ENCODE measurements at regions not wholly inside any gene's neighbourhood (a gene's known extent, or its start where the extent isn't known, plus 50 kb on each side); places are given as distances from the start of the nearest gene placed in this dataset.

DNA sequence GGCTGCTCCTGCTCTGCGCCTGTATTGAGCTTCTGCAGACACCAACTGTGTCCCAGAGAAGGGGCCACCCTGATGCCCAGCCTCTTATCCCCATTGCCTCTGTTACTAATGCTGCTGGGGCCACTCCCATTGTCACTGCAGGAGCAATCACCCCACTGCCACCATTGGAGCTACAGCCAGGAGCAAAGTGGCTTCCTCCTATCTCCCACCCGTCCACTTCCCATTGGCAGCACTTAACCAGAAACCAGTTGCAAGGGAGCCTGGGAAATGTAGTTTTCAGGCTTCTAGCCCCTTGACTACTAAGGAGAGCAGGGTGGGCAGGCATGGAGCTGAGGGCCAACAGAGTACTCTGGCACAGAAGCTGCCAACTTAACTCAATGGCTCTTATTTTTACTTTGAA lies 55.9 kb upstream of the KLF13 start:
- intact Hi-C loops (cut with micrococcal nuclease; ENCODE audit: unreplicated experiment) (no loop called here), in situ Hi-C loops (cut with HindIII; ENCODE audit: low pct_unique_long_range_greater_than_20kb, low sequenced_read_pairs) (no loop called here)
- ATAC-seq = no peak
- Histone ChIP-seq H3K27ac (ENCODE audit: low read length) (no peak overlapping the region), H3K9me3 (ENCODE audit: control insufficient read depth, insufficient read depth, low read depth, low read length) (no peaks in the 10 kb centered on the region), H3K27me3 (ENCODE audit: control insufficient read depth, insufficient read depth, low read length) (no peaks in the 10 kb centered on the region), H3K4me1 (ENCODE audit: control insufficient read depth, insufficient read depth, low read length) (peaks cover 6% of the 10 kb centered on the region), H3K4me3 (ENCODE audit: low read depth in 2 of 2, low read length in 2 of 2) (no peak overlapping the region), H3K36me3 (ENCODE audit: control insufficient read depth, insufficient read depth, low read length) (no peaks in the 10 kb centered on the region)
- no peak for TF ChIP-seq TCF7L2 (IDR thresholded peaks at IDR 0.05; ENCODE audit: low read depth, low read length)
- TF ChIP-seq, protein P1, sequence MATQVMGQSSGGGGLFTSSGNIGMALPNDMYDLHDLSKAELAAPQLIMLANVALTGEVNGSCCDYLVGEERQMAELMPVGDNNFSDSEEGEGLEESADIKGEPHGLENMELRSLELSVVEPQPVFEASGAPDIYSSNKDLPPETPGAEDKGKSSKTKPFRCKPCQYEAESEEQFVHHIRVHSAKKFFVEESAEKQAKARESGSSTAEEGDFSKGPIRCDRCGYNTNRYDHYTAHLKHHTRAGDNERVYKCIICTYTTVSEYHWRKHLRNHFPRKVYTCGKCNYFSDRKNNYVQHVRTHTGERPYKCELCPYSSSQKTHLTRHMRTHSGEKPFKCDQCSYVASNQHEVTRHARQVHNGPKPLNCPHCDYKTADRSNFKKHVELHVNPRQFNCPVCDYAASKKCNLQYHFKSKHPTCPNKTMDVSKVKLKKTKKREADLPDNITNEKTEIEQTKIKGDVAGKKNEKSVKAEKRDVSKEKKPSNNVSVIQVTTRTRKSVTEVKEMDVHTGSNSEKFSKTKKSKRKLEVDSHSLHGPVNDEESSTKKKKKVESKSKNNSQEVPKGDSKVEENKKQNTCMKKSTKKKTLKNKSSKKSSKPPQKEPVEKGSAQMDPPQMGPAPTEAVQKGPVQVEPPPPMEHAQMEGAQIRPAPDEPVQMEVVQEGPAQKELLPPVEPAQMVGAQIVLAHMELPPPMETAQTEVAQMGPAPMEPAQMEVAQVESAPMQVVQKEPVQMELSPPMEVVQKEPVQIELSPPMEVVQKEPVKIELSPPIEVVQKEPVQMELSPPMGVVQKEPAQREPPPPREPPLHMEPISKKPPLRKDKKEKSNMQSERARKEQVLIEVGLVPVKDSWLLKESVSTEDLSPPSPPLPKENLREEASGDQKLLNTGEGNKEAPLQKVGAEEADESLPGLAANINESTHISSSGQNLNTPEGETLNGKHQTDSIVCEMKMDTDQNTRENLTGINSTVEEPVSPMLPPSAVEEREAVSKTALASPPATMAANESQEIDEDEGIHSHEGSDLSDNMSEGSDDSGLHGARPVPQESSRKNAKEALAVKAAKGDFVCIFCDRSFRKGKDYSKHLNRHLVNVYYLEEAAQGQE (IDR thresholded peaks at IDR 0.05; ENCODE audit: insufficient read depth in 1 of 2, low read depth in 2 of 2, low read length in 1 of 2) = no peak
- TF ChIP-seq SIN3A (IDR thresholded peaks at IDR 0.05; ENCODE audit: borderline replicate concordance, insufficient read depth, low read depth, low read length) = no peak
- no peak for TF ChIP-seq POLR2AphosphoS5 (IDR thresholded peaks at IDR 0.05; ENCODE audit: low read depth, low read length)
- TF ChIP-seq, protein P2, sequence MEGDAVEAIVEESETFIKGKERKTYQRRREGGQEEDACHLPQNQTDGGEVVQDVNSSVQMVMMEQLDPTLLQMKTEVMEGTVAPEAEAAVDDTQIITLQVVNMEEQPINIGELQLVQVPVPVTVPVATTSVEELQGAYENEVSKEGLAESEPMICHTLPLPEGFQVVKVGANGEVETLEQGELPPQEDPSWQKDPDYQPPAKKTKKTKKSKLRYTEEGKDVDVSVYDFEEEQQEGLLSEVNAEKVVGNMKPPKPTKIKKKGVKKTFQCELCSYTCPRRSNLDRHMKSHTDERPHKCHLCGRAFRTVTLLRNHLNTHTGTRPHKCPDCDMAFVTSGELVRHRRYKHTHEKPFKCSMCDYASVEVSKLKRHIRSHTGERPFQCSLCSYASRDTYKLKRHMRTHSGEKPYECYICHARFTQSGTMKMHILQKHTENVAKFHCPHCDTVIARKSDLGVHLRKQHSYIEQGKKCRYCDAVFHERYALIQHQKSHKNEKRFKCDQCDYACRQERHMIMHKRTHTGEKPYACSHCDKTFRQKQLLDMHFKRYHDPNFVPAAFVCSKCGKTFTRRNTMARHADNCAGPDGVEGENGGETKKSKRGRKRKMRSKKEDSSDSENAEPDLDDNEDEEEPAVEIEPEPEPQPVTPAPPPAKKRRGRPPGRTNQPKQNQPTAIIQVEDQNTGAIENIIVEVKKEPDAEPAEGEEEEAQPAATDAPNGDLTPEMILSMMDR (IDR thresholded peaks at IDR 0.05) = no peak
- ChIA-PET POLR2A (no interaction called here), CTCF (no interaction called here)
- DNase-seq (ENCODE audit: low read depth, low spot score) = no peak
- BruUV-seq (replicated peaks) = no TSS peak

DNA sequence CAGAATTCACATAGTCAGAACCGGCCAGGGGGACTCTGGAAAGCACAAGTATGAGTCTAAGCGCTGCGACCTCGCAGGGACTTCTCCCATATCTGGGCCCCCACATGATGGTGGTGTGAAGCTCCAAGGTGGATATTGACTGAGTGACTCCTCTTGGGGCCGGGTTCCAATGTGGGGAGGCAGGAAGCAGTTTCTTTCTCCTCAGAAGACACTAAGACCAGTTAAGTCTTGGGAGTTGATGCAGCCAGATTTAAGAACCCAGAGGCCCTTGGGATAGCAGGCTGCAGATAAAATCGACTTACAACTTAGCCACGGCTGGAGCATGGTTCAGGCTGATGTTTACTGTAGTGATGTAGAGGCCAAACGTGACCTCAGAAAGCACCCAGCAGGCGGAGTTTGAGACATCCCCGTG lies 55.4 kb upstream of the KLF13 start:
- no peaks in the 10 kb centered on the region for H3K36me3 ChIP-seq (ENCODE audit: control insufficient read depth, insufficient read depth, low read length)
- no peak overlapping the region for H3K4me3 ChIP-seq (ENCODE audit: low read depth in 2 of 2, low read length in 2 of 2)
- no peaks in the 10 kb centered on the region for H3K9me3 ChIP-seq (ENCODE audit: control insufficient read depth, insufficient read depth, low read depth, low read length)
- POLR2A ChIA-PET = no interaction called here
- no peak overlapping the region for H3K27ac ChIP-seq (ENCODE audit: low read length)
- ATAC-seq (no peak), DNase-seq (ENCODE audit: low read depth, low spot score) (no peak)
- in situ Hi-C loops (cut with HindIII; ENCODE audit: low pct_unique_long_range_greater_than_20kb, low sequenced_read_pairs) (no loop called here), intact Hi-C loops (cut with micrococcal nuclease; ENCODE audit: unreplicated experiment) (no loop called here)
- no TSS peak for BruUV-seq (replicated peaks)
- no peaks in the 10 kb centered on the region for H3K27me3 ChIP-seq (ENCODE audit: control insufficient read depth, insufficient read depth, low read length)
- TF ChIP-seq, protein P2 (IDR thresholded peaks at IDR 0.05) = no peak
- no peak for TF ChIP-seq TCF7L2 (IDR thresholded peaks at IDR 0.05; ENCODE audit: low read depth, low read length)
- no peak for TF ChIP-seq SIN3A (IDR thresholded peaks at IDR 0.05; ENCODE audit: borderline replicate concordance, insufficient read depth, low read depth, low read length)
- TF ChIP-seq POLR2AphosphoS5 (IDR thresholded peaks at IDR 0.05; ENCODE audit: low read depth, low read length) = no peak
- TF ChIP-seq, protein P1 (IDR thresholded peaks at IDR 0.05; ENCODE audit: insufficient read depth in 1 of 2, low read depth in 2 of 2, low read length in 1 of 2) = no peak
- CTCF ChIA-PET = no interaction called here
- peaks cover 6% of the 10 kb centered on the region for H3K4me1 ChIP-seq (ENCODE audit: control insufficient read depth, insufficient read depth, low read length)

Data from Panc1 (cell line).